HG02623 (cell line): ENCODE measurements at regions not wholly inside any gene's neighbourhood (a gene's known extent, or its start where the extent isn't known, plus 50 kb on each side); places are given as distances from the start of the nearest gene placed in this dataset.

Experiments
- ATAC-seq: cut with Tn5 transposase; IDR thresholded peaks from one replicate; pipeline ENCODE4 v1.9.1; 2021; ENCODE audit warnings: moderate library complexity; ENCODE audit not compliant: unreplicated experiment

DNA sequence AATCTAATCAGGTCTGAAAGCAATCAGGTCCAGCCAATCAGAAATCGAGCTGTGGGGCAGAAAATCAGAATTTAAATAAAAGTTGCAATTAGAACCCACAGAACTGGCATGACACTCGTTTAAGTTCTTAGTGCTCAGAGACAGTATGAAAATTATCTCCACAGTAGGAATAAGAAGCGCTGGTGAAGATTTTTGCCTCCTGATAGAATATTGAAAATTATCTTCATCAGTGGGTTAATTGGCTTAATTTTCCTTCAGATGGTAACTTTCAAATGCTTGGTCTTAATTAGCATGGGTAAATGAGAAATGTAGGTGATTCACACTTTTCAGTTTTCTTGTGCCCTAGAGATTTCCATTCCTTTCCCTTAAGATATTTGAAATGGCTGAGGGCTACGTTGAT, 109.1 kb upstream of the MDFIC2 start:
- no peak for ATAC-seq

GRCh38 chr3:70409018-70409417, 96.6 kb upstream of the MDFIC2 start:
- ATAC-seq, result no peak

DNA sequence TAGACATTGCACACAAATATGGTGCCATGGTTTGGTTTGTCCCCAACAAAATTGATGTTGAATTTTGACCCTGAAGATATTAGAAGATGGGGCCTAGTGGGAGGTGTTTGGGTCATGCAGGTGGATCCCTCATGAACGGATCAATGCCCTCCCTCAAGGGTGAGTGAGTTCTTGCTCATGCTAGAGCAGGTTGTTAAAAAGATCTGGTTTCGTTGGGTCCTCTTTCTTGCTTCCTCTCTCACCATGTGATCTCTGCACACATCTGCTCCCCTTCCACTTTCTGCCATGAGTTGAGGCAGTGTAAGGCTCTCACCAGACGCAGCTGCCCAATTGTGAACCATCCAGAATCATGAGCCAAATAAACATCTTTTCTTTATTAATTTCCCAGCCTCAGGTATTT, 87.8 kb upstream of the MDFIC2 start:
- peak; percentile 60 for ATAC-seq

DNA sequence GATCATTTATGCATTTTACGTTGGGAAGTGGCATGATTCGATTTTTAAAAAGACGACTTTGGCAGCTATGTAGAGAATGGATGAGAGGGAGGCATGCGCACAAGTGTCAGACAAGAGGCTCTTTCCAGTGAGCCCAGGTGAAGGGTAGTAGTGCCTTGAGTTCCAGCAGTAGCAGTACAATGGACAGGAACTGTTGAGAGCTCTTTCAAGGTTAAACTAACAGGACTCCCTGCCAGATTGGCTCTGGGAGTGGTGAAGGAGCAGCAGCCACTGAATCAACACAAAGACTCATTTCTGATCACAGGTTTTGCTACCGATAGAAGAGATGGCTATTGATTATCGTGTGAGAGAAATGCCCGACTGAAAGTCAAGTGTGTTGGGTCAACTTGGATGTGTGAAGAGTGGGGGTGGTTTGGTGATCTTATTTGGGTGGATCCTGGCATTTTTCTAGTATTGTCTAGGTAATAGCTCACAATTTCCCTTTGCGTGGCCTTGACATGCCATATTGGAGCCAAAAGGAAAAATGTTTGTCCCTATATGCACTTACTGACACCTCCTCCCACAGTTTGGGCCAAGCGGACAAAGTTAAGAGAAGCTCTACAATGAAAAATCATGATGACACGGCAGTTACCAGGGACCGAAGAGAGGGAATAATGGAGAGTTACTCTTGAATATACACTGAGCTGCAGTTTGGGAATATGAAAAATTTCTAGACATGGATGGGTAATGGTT, 81.6 kb upstream of the MDFIC2 start:
- no peak for ATAC-seq

- no peak for ATAC-seq
Observed at GRCh38 chr3:70392227-70392626, 79.8 kb upstream of the MDFIC2 start.

DNA sequence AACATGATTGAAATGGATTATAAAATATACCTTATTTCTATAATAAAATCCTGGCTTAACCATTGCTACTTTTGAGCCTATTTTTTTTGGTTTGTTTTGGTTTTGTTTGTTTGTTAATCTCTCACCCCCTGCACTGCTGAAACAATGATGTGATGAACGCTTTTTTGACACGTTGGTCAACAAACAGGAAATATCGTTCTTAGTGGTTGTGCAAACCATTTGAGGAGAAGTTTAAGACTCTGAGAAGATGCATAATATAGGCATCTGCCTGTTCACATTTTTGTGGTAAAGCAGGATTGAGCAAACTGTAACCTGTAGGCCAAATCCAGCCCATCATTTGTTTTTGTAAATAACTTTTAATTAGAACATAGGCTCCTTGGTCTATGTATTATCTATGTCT, 75.5 kb upstream of the MDFIC2 start:
- no peak for ATAC-seq

DNA sequence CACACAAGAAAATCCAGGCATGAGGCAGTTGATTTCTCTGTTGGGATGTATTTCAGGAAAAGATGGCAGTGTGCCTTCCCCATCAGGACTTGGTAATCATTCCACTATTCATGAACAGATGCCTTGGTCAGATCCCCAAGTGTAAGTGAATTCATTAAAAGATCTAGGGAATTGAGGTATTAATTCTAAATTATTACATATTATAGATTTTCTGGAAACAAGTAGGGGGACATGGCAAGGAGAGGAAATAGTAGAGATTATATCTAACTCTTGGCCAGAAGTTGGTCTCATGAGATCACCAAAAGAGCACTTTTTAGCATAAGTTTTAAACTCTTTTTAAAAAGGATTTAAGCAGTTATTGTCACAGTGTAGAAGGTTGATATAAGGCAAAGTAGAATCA, 74.4 kb upstream of the MDFIC2 start:
- ATAC-seq, result no peak

- no peak for ATAC-seq
Observed at GRCh38 chr3:70386043-70386442, 73.6 kb upstream of the MDFIC2 start.

- ATAC-seq, result peak; percentile 91
Observed at GRCh38 chr3:70383360-70383831, 71.0 kb upstream of the MDFIC2 start.

DNA sequence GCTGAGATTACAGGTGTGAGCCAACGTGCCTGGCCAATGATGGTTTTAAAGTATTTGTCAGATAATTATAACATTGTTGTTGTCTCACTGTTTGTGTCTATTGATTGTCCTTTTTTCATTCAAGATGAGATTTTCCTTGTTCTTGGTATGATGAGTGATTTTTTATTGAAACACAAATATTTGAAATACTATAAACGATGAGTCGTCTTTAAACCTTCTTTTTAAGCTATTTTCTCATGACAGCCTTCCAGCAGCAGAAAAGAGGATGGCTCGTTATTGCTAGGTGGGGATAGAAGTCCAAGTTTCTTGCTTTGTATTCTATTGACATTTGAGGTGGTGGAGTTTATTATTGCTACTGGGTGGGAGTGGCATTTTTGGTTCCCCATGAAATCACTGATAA, 61.7 kb upstream of the MDFIC2 start:
- no peak for ATAC-seq
